GM23248 (cell line): ENCODE measurements at regions not wholly inside any gene's neighbourhood (a gene's known extent, or its start where the extent isn't known, plus 50 kb on each side); places are given as distances from the start of the nearest gene placed in this dataset.
A peak's percentile ranks its signal among the peaks of the same experiment; 100 is the strongest.

Experiments
- DNase-seq: peaks from one replicate; pipeline ENCODE4 v3.0.0-alpha.2; 2015
- H2AFZ ChIP-seq: fragments of 200-600 bp; sonication (generic); 2 replicates; pipeline ENCODE4 v1.6.1; 2016; ENCODE audit warnings: antibody characterized with exemption
- H3F3A ChIP-seq: fragments of 200-600 bp; sonication (generic); 2 replicates; pipeline ENCODE4 v1.6.1; 2016; ENCODE audit warnings: mild to moderate bottlenecking, antibody characterized with exemption, mixed run types; ENCODE audit not compliant: insufficient read depth
- H3K27ac ChIP-seq: fragments of 200-600 bp; sonication (generic); 2 replicates; pipeline ENCODE4 v1.5.1; 2016; ENCODE audit warnings: mild to moderate bottlenecking
- H3K27me3 ChIP-seq: fragments of 200-600 bp; sonication (generic); replicated peaks from 2 replicates; pipeline ENCODE4 v1.6.1; 2016; ENCODE audit warnings: mild to moderate bottlenecking; ENCODE audit not compliant: insufficient read depth
- H3K36me3 ChIP-seq: fragments of 200-600 bp; sonication (generic); 2 replicates; pipeline ENCODE4 v1.6.1; 2016; ENCODE audit warnings: low read depth, mild to moderate bottlenecking
- H3K4me1 ChIP-seq: fragments of 200-600 bp; sonication (generic); 2 replicates; pipeline ENCODE4 v1.6.1; 2016; ENCODE audit warnings: mild to moderate bottlenecking; ENCODE audit not compliant: insufficient read depth
- H3K4me2 ChIP-seq: fragments of 200-600 bp; sonication (generic); one replicate; pipeline ENCODE4 v1.6.1; 2016; ENCODE audit warnings: mild to moderate bottlenecking; ENCODE audit not compliant: unreplicated experiment
- H3K4me3 ChIP-seq: fragments of 200-600 bp; sonication (generic); 2 replicates; pipeline ENCODE4 v1.5.1; 2016; ENCODE audit warnings: mild to moderate bottlenecking
- H3K79me2 ChIP-seq: fragments of 200-600 bp; sonication (generic); 2 replicates; pipeline ENCODE4 v1.6.1; 2016; ENCODE audit warnings: mild to moderate bottlenecking; ENCODE audit not compliant: insufficient read depth
- H3K9ac ChIP-seq: fragments of 200-600 bp; sonication (generic); 2 replicates; pipeline ENCODE4 v1.6.1; 2016; ENCODE audit warnings: mild to moderate bottlenecking
- H3K9me2 ChIP-seq: fragments of 200-600 bp; sonication (generic); 2 replicates; pipeline ENCODE4 v1.6.1; 2016; ENCODE audit warnings: mixed run types, mild to moderate bottlenecking, moderate library complexity; ENCODE audit not compliant: insufficient read depth
- H3K9me3 ChIP-seq: fragments of 200-600 bp; sonication (generic); one replicate; pipeline ENCODE4 v1.6.1; 2017; ENCODE audit warnings: low read depth
- H4K20me1 ChIP-seq: fragments of 200-600 bp; sonication (generic); 2 replicates; pipeline ENCODE4 v1.6.0; 2016; ENCODE audit not compliant: insufficient read depth
- EZH2 ChIP-seq: fragments of 200-600 bp; sonication (generic); IDR thresholded peaks from 2 replicates; pipeline ENCODE4 v1.6.1; 2018; ENCODE audit warnings: antibody characterized with exemption, mild to moderate bottlenecking; ENCODE audit not compliant: insufficient read depth, poor library complexity, severe bottlenecking
- EZH2phosphoT487 ChIP-seq: fragments of 200-600 bp; sonication (generic); IDR thresholded peaks from 2 replicates; pipeline ENCODE4 v1.6.1; 2018; ENCODE audit warnings: antibody characterized with exemption, moderate library complexity, mild to moderate bottlenecking, low read depth; ENCODE audit not compliant: insufficient read depth
- WGBS, 2 experiments: methylation state at CpG; one replicate each; pipeline ENCODE4 v1.1.6; 2015 to 2017; ENCODE audit warnings: low lambda C conversion rate in 2 of 2, low coverage in 1 of 2; ENCODE audit errors: missing lambda C conversion rate in 2 of 2; 5-methylcytosine and 5-hydroxymethylcytosine counted together
- in situ Hi-C: fragments of 300-500 bp; cut with MboI; formaldehyde crosslinking; loops from 2 replicates; pipeline ENCODE4 v1.15.0; 2020

DNA sequence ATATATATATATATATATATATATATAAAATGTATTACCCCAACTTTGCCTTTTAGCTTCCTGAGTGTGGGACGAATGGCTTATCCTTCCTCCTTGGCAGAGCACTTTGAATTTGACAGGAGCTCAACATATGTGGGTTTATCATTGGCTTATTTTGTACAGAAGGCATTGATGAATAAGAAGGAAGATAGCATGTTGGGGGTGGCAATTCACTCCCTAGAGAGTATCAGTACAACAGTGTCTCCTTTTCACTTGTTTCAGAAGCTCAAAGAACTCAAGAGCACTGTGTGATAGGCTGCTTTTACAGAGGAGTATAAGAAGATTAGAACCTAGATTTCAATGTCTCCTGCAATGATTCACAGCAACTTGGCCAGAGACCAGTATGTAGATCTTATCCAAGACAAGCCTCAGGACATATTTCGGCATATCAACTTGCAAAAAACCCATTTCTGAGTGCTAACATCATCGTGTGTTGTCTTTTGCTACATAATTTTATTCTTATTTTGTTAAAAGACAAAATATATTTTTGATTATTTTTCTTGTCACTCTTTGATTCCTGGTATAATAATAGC is 345.8 kb downstream of the SOCS6 start:
- in situ Hi-C loops: no loop called here
- H3K4me1 ChIP-seq: no peaks in the 10 kb centered on the region
- DNase-seq: peak; percentile 24
- WGBS, 2 experiments: 6 to 9% methylated on average over 3 of the region's 3 CpGs
- no peaks in the 10 kb centered on the region for H3K79me2 ChIP-seq
- no peaks in the 10 kb centered on the region for H3K27me3 ChIP-seq
- H3F3A ChIP-seq: no peaks in the 10 kb centered on the region
- H3K4me3 ChIP-seq: no peak overlapping the region
- no peak overlapping the region for H2AFZ ChIP-seq
- no peak overlapping the region for H3K9ac ChIP-seq
- H3K4me2 ChIP-seq: no peak overlapping the region
- no peaks in the 10 kb centered on the region for H3K9me3 ChIP-seq
- no peak overlapping the region for H3K27ac ChIP-seq
- H4K20me1 ChIP-seq: no peaks in the 10 kb centered on the region
- no peaks in the 10 kb centered on the region for H3K36me3 ChIP-seq
- no peaks in the 10 kb centered on the region for H3K9me2 ChIP-seq
- TF ChIP-seq EZH2 (no peak), EZH2phosphoT487 (no peak)

GRCh38 chr18:70627182-70627802 is 338.4 kb downstream of the SOCS6 start:
- 49 to 56% methylated on average over 4 of the region's 4 CpGs for WGBS, 2 experiments
- no peak overlapping the region for H3K4me3 ChIP-seq
- DNase-seq: no peak

DNA sequence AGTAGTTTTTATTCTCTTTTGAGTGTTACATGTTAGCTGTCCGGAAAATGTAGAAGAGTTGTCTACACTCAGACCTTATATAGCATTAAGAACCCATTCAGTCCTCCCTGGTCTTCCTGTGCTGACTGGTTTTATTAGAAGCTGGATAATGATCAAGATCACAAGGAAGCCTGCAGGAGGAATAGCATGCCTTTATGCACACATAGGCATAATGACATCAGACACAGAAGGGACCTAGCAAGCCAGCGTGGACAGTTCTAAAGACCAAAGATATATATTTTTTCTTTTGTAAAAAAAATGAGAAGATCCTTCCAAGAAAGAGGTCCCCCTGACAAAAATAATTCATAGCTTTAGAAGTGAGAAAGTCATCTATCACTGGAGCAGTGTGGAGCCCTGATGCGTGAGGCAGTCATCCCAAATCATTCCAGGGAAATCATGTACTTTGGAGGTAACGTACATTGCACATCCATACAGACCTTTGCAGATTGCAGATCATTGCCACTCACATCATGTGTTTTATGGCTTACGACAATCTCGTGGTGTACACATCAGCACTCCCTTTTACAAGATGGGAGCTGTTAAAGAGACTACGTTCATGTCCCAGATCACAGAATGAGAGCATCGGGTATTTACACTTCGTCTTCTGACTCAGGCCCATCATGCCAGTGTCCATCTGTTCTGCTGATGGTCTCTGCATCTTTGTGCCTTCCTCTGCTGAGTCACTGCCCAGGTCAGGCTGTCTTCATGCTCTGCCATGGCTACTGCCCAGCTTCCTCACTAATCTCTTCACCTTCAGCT is 334.0 kb downstream of the SOCS6 start:
- H3K36me3 ChIP-seq: no peaks in the 10 kb centered on the region
- H3K4me3 ChIP-seq: no peak overlapping the region
- H3K4me2 ChIP-seq: no peak overlapping the region
- no peaks in the 10 kb centered on the region for H3F3A ChIP-seq
- no peaks in the 10 kb centered on the region for H3K4me1 ChIP-seq
- no peaks in the 10 kb centered on the region for H3K79me2 ChIP-seq
- 42 to 43% methylated on average over 9 of the region's 9 CpGs for WGBS, 2 experiments
- in situ Hi-C loops: loop anchor here (25.0 kb wide), 1 partner anchor 1914 kb away; the partner anchor contains the start of gene CBLN2
- H3K9ac ChIP-seq: no peak overlapping the region
- no peak for TF ChIP-seq EZH2
- TF ChIP-seq EZH2phosphoT487: no peak
- H3K9me2 ChIP-seq: no peaks in the 10 kb centered on the region
- no peak overlapping the region for H3K27ac ChIP-seq
- no peaks in the 10 kb centered on the region for H3K27me3 ChIP-seq
- no peak overlapping the region for H2AFZ ChIP-seq
- DNase-seq: no peak
- H3K9me3 ChIP-seq: no peaks in the 10 kb centered on the region
- H4K20me1 ChIP-seq: no peaks in the 10 kb centered on the region

More at GRCh38 chr18:70627182-70627802, 338.4 kb downstream of the SOCS6 start:
- Histone ChIP-seq H3K9ac (no peak overlapping the region), H2AFZ (no peak overlapping the region), H3K9me2 (no peaks in the 10 kb centered on the region), H3K27ac (no peak overlapping the region), H3K4me1 (no peaks in the 10 kb centered on the region), H3K27me3 (no peaks in the 10 kb centered on the region), H3K79me2 (no peaks in the 10 kb centered on the region), H3F3A (no peaks in the 10 kb centered on the region), H3K4me2 (no peak overlapping the region), H3K36me3 (no peaks in the 10 kb centered on the region), H4K20me1 (no peaks in the 10 kb centered on the region), H3K9me3 (no peaks in the 10 kb centered on the region)
- in situ Hi-C loops: no loop called here
- no peak for TF ChIP-seq EZH2
- TF ChIP-seq EZH2phosphoT487: no peak

GRCh38 chr18:70621710-70622109 is 332.9 kb downstream of the SOCS6 start:
- no peaks in the 10 kb centered on the region for H3K27me3 ChIP-seq
- H3K79me2 ChIP-seq: no peaks in the 10 kb centered on the region
- no peaks in the 10 kb centered on the region for H3K36me3 ChIP-seq
- H3K4me3 ChIP-seq: no peak overlapping the region
- no peak for DNase-seq
- no peak overlapping the region for H3K27ac ChIP-seq
- no peaks in the 10 kb centered on the region for H3K9me2 ChIP-seq
- no peaks in the 10 kb centered on the region for H3K4me1 ChIP-seq
- WGBS, 2 experiments: 0 to 1% methylated on average over 4 of the region's 4 CpGs
- in situ Hi-C loops: loop anchor here (25.0 kb wide), 1 partner anchor 1916 kb away; the partner anchor contains the start of gene CBLN2
- no peak overlapping the region for H3K9ac ChIP-seq
- no peaks in the 10 kb centered on the region for H3F3A ChIP-seq
- H4K20me1 ChIP-seq: no peaks in the 10 kb centered on the region
- H3K4me2 ChIP-seq: no peak overlapping the region
- H3K9me3 ChIP-seq: no peaks in the 10 kb centered on the region
- TF ChIP-seq EZH2 (no peak), EZH2phosphoT487 (no peak)
- no peak overlapping the region for H2AFZ ChIP-seq
